Thoracic aorta (tissue), 2 donors: ENCODE measurements at regions not wholly inside any gene's neighbourhood (a gene's known extent, or its start where the extent isn't known, plus 50 kb on each side); places are given as distances from the start of the nearest gene placed in this dataset.

ENCODE experiments used
- ATAC-seq: fragments of 150-250 bp; one replicate; pipeline ENCODE4 v1.8.0; 2017; ENCODE audit warnings: low read depth; ENCODE audit not compliant: insufficient number of reproducible peaks, low FRiP score
- DNase-seq: peaks from one replicate; pipeline ENCODE4 v3.0.0-alpha.2; 2020; ENCODE audit warnings: low spot score
- H3K27ac ChIP-seq, 2 donors: fragments of 200-600 bp; sonication (generic); 1 replicate in 1 of 2; 2 replicates in 1 of 2; pipeline ENCODE4 v1.5.1; 2016; ENCODE audit warnings: mild to moderate bottlenecking in 2 of 2, moderate library complexity in 2 of 2
- H3K27me3 ChIP-seq: fragments of 200-600 bp; sonication (generic); replicated peaks from 2 replicates; pipeline ENCODE4 v1.6.0; 2016; ENCODE audit warnings: mild to moderate bottlenecking; ENCODE audit not compliant: insufficient read depth
- H3K36me3 ChIP-seq: fragments of 200-600 bp; sonication (generic); one replicate; pipeline ENCODE4 v1.5.1; 2016
- H3K4me1 ChIP-seq, 2 donors: fragments of 200-600 bp; sonication (generic); 1 replicate in 1 of 2; 2 replicates in 1 of 2; pipeline versions ENCODE4 v1.5.1 to v1.6.0; 2016; ENCODE audit warnings: low read depth in 2 of 2, mild to moderate bottlenecking in 1 of 2; ENCODE audit not compliant: control insufficient read depth in 1 of 2
- H3K4me3 ChIP-seq: fragments of 200-600 bp; sonication (generic); 2 replicates; pipeline ENCODE4 v1.5.1; 2016; ENCODE audit warnings: mild to moderate bottlenecking
- H3K9me3 ChIP-seq: fragments of 200-600 bp; sonication (generic); 2 replicates; pipeline ENCODE4 v1.5.1; 2016
- TF ChIP-seq, protein P1 (sequence below): fragments of 200-600 bp; sonication (generic); IDR thresholded peaks from one replicate; pipeline ENCODE4 v1.5.1; 2019; ENCODE audit warnings: antibody characterized with exemption

DNA sequence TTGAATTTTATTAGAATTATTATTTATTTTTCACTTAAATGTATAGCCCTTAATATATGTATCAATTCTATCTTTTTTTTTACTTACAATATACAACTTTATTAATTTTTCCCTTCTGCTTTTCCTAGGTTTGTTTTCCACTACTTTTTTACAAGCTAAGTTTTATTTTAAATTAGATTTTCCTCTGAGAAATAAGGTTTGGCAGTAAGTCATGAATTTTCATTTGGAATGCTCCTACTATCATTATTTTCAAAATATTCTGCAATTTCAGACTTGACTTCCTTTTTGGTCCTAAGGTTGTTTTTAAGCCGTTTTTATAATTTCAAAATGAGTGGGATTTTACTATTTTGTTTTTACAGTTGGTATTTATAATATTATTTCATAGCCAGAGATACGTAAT lies 222.8 kb upstream of the PIEZO2 start:
- H3K27ac ChIP-seq = no peak overlapping the region
- H3K4me3 ChIP-seq = no peak overlapping the region
- H3K4me1 ChIP-seq = no peaks in the 10 kb centered on the region
- ATAC-seq (no peak), DNase-seq (no peak)
- no peaks in the 10 kb centered on the region for H3K36me3 ChIP-seq
- TF ChIP-seq, protein P1, sequence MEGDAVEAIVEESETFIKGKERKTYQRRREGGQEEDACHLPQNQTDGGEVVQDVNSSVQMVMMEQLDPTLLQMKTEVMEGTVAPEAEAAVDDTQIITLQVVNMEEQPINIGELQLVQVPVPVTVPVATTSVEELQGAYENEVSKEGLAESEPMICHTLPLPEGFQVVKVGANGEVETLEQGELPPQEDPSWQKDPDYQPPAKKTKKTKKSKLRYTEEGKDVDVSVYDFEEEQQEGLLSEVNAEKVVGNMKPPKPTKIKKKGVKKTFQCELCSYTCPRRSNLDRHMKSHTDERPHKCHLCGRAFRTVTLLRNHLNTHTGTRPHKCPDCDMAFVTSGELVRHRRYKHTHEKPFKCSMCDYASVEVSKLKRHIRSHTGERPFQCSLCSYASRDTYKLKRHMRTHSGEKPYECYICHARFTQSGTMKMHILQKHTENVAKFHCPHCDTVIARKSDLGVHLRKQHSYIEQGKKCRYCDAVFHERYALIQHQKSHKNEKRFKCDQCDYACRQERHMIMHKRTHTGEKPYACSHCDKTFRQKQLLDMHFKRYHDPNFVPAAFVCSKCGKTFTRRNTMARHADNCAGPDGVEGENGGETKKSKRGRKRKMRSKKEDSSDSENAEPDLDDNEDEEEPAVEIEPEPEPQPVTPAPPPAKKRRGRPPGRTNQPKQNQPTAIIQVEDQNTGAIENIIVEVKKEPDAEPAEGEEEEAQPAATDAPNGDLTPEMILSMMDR = no peak
- H3K27me3 ChIP-seq = no peaks in the 10 kb centered on the region
- no peaks in the 10 kb centered on the region for H3K9me3 ChIP-seq

DNA sequence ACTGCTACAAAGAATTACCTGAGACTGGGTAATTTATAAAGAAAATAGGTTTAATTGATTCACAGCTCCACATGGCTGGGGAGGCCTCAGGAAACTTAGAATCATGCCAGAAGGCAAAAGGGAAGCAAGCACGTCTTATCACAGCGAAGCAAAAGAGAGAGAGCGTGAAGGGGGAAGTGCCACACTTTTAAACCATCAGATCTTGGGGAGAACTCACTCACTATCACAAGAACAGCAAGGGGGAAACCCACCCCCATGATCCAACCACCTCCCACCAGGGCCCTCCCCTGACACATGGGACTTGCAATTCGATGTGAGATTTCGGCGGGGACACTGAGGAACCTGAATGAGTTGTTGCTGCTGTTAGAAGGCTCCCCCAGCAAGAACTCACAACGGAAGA lies 220.2 kb upstream of the PIEZO2 start:
- no peaks in the 10 kb centered on the region for H3K36me3 ChIP-seq
- DNase-seq = no peak
- H3K27ac ChIP-seq = no peak overlapping the region
- peaks cover 0 to 4% of the 10 kb centered on the region in 2 donors for H3K4me1 ChIP-seq
- H3K27me3 ChIP-seq = no peaks in the 10 kb centered on the region
- H3K9me3 ChIP-seq = no peaks in the 10 kb centered on the region
- TF ChIP-seq, protein P1 = no peak
- H3K4me3 ChIP-seq = no peak overlapping the region
- no peak for ATAC-seq

DNA sequence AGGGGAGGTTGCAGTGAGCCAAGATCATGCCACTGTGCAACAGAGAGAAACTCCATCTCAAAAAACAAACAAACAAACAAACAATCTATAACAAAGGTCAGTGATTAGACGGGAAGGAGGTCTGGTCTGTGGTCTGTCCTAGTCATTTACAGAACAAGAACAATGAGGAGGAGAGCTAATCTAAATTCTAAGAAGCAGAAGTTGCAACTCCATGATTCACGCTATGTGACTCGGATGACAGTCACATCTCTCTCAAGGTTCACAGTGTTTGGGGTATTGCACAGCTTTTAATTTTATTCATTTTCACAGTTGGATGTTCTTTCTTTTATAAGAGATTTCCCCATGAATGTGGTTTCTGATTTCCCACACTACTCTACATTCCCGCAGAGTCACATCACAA lies 218.7 kb upstream of the PIEZO2 start:
- ATAC-seq = no peak

DNA sequence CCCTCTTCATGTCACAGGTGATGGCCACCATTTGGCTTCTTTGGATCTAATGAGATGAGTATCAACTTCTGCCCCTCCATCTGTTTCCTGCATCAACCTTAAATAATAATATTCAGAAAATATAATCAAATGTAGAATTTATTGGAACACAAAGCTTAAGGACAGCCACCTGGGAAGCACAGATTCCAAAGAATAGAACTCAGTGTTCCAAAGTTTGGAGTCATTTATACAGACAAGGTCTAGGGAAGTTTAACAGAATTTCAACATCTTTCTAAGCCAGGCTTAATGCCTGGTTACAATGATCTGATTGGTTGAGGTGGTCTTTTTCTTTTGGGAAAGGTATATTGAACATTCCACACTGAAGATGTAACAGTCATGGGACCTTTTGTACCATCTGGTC lies 218.0 kb upstream of the PIEZO2 start:
- Histone ChIP-seq H3K27me3 (no peaks in the 10 kb centered on the region), H3K4me3 (no peak overlapping the region), H3K36me3 (no peaks in the 10 kb centered on the region), H3K27ac (no peak overlapping the region), H3K9me3 (no peaks in the 10 kb centered on the region), H3K4me1 (peaks cover 0 to 4% of the 10 kb centered on the region in 2 donors)
- no peak for ATAC-seq
- no peak for DNase-seq
- TF ChIP-seq, protein P1 = no peak

More for the DNA sequence above, 218.7 kb upstream of the PIEZO2 start:
- Histone ChIP-seq H3K27ac (no peak overlapping the region), H3K4me1 (peaks cover 0 to 4% of the 10 kb centered on the region in 2 donors), H3K36me3 (no peaks in the 10 kb centered on the region), H3K27me3 (no peaks in the 10 kb centered on the region), H3K4me3 (no peak overlapping the region), H3K9me3 (no peaks in the 10 kb centered on the region)
- DNase-seq = no peak
- TF ChIP-seq, protein P1 = no peak

- no peak for ATAC-seq
These were observed 217.0 kb upstream of the PIEZO2 start for GRCh38 chr18:11366410-11366809.

More at GRCh38 chr18:11366410-11366809, 217.0 kb upstream of the PIEZO2 start:
- H3K4me3 ChIP-seq = no peak overlapping the region
- H3K27ac ChIP-seq = no peak overlapping the region
- TF ChIP-seq, protein P1 = no peak
- no peaks in the 10 kb centered on the region for H3K36me3 ChIP-seq
- peaks cover 0 to 4% of the 10 kb centered on the region in 2 donors for H3K4me1 ChIP-seq
- H3K9me3 ChIP-seq = no peaks in the 10 kb centered on the region
- H3K27me3 ChIP-seq = no peaks in the 10 kb centered on the region
- no peak for DNase-seq
